Ishikawa (cell line): ENCODE measurements at regions not wholly inside any gene's neighbourhood (a gene's known extent, or its start where the extent isn't known, plus 50 kb on each side); places are given as distances from the start of the nearest gene placed in this dataset.

Experiments used
- CREB1 ChIP-seq: IDR thresholded peaks from 2 replicates; pipeline ENCODE4 v1.6.1; 2012; ENCODE audit warnings: low read depth
- EP300 ChIP-seq: IDR thresholded peaks from 2 replicates; pipeline ENCODE4 v1.6.1; 2012; ENCODE audit warnings: borderline replicate concordance
- NFIC ChIP-seq: IDR thresholded peaks from 2 replicates; pipeline ENCODE4 v1.6.1; 2012
- RAD21 ChIP-seq: IDR thresholded peaks from 2 replicates; pipeline ENCODE4 v1.6.1; 2012; ENCODE audit warnings: low read depth
- REST ChIP-seq: IDR thresholded peaks from 2 replicates; pipeline ENCODE4 v1.6.1; 2012; ENCODE audit warnings: low read depth, mild to moderate bottlenecking
- TCF12 ChIP-seq: IDR thresholded peaks from 2 replicates; pipeline ENCODE4 v1.6.1; 2012; ENCODE audit warnings: low read depth

- no peak for TF ChIP-seq TCF12
- TF ChIP-seq REST = no peak
- no peak for TF ChIP-seq EP300
- TF ChIP-seq RAD21 = no peak
- TF ChIP-seq NFIC = no peak
- no peak for TF ChIP-seq CREB1
Observed at GRCh38 chr12:30807695-30808034, 52.9 kb upstream of the CAPRIN2 start.
